ENCODE measurements at regions not wholly inside any gene's neighbourhood (a gene's known extent, or its start where the extent isn't known, plus 50 kb on each side); places are given as distances from the start of the nearest gene placed in this dataset.

DNA sequence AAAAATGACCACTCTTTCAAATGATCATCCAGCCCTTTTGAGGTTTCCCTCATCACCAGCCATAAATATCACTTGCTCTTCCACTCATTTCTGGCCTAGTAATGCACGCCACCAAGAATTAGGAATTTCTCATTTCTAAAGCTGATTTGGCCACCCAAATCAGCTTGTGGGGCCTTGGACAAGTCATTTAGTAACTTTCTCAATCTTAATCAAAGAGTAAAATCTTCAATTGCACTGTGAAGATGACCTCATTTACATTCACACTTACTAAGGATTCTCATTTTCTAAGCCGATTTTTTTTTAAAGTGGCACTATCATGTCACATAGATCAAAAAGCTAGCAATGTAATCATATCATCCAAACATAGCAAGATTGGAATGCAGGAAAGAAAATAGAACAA lies 150.0 kb upstream of the HHIP start:
- FAIRE-seq, result no peak

DNA sequence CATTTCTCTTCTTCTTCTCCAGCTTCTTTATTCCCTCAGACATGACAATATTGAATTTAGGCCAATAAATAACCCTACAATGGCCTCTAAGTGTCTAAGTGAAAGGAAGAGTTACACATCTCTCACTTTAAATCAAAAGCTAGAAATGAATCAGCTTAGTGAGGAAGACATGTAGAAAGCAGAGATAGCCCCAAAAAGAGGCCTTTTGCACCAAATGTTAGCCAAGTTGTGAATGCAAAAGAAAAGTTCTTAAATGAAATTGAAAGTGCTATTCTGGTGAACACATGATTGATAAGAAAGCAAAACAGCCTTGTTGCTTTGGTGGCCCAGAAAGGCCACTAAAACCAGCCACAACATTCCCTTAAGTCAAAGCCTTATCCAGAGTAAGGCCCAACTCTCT lies 146.2 kb upstream of the HHIP start:
- FAIRE-seq, result no peak

- no peak for FAIRE-seq
Measured at GRCh38 chr4:144501231-144501780, 144.7 kb upstream of the HHIP start.

DNA sequence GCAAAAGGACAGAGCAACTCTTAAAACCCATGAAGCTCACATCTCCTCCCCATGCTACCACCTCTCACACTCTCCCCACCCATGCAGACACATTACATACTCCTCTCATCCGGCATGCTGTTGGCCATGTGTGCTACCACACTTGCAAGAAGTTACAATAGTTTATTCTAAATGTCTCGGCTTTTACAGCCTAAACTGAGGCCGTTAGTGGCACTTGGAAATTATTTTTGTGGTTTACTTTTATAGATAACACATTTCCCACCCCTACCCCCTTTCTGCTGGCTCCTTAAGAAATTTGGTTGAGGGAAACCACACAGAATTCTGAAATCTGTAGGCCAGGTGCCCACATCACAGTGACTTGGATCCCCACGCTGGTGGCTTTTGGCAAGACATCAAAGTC lies 141.1 kb upstream of the HHIP start:
- FAIRE-seq, result no peak

GRCh38 chr4:144507311-144508101 lies 138.4 kb upstream of the HHIP start:
- no peak for FAIRE-seq

GRCh38 chr4:144509088-144510015 lies 136.6 kb upstream of the HHIP start:
- no peak for FAIRE-seq

GRCh38 chr4:144514736-144515135 lies 131.2 kb upstream of the HHIP start:
- no peak for FAIRE-seq

GRCh38 chr4:144518181-144518895 lies 127.6 kb upstream of the HHIP start:
- no peak for FAIRE-seq

DNA sequence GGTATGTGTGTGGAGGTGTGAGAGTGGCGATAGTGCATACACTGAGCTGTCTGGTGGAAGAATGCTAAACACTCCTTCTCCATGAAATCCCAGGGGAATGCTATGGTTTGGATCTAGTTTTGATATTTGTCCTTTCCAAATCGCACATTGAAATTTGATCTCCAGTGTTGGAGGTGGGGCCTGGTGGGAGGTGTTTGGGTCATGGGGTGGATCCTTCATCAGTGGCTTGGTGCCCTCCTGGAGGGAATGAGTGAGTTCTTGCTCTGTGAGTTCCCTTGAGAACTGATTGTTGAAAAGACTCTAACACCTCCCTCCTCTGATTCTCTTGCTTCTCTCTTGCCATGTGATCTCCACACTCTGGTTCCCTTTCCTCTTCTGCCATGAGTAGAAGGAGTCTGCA lies 114.1 kb upstream of the HHIP start:
- no peak for FAIRE-seq

DNA sequence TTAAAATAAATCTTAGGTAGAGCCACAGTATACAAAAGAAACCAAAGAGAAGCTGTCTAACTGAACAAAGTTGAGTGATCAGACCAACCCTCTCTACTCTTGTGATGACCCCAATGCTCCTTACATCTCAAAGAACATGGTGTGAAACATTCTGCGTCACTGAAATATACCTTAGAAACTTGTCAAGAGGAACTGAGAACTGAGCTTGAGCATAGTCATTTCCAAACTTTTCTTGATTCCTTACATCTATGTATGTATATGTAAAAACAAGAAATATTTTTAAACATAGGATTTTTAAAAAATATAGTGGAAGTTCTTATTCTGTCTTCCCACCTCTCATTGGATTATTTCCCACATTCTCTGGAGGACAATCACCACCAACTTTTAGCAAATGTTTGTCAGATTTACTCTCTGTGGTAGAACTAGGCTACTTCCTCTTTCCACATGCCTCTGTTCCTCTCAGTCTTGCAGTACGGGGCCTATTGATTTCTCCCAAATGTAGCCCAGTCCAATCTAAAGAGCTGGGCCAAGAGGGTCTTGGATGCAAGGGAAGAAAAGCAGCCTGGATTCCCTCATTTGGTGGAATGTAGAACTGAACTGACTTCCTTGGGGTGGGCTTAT lies 98.2 kb upstream of the HHIP start:
- FAIRE-seq, result no peak

DNA sequence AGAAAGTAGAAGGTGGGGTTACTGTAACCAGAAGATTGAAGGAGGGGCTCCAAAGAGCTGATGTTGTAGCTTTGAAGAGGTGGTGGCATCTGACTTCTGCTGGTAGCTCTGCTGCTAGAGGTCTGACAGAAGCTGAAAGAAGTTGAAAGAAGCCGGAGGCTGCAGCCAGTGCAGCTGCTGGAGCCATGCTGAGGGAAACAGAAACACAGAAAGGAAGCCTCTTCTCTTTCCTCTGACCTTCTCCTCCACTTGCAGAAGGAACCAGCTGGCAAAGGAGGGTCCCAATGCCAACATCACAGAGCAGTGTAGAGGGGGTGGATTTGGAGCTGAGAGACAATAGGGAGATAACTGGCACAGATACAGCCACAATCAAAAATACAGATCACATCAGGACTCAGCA lies 89.3 kb upstream of the HHIP start:
- no peak for FAIRE-seq

DNA sequence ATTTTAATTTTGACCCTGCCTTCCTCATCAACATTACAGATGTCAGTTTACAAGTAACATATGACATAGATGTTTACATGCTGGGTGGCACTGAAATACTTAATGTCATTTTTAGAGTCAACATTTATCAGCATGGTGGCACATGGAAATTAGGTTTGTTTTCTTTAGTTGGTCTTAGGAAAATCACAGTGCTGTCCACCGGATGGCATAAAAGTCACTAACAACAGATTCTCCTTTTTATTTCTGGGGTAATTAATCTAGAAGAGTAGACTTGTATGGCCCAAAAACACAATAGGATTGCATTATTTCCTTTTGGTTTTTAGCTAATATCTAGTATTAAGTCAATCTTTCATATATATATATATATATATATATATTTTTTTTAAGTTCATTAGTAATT lies 88.6 kb upstream of the HHIP start:
- no peak for FAIRE-seq

GRCh38 chr4:144562019-144562705 lies 83.8 kb upstream of the HHIP start:
- FAIRE-seq, result no peak

DNA sequence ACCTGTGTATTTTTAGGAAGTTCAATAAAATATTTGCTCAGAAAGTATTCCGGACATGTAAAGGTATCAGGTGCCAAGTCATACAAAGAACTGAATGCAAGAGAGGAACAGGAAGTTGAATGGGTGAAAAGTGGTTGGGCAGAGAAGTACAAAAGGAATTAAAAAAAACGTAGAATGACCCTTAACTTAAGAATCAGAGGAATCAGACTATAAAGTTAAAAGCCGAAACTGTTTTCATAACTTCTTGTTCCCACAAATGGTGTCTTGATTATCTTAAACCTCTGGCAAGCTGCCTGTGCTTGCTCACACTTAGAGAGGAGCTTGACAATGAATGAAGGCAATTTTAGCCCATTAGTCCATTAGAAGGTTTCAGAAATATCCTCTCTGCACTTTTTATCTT lies 81.6 kb upstream of the HHIP start:
- no peak for FAIRE-seq

DNA sequence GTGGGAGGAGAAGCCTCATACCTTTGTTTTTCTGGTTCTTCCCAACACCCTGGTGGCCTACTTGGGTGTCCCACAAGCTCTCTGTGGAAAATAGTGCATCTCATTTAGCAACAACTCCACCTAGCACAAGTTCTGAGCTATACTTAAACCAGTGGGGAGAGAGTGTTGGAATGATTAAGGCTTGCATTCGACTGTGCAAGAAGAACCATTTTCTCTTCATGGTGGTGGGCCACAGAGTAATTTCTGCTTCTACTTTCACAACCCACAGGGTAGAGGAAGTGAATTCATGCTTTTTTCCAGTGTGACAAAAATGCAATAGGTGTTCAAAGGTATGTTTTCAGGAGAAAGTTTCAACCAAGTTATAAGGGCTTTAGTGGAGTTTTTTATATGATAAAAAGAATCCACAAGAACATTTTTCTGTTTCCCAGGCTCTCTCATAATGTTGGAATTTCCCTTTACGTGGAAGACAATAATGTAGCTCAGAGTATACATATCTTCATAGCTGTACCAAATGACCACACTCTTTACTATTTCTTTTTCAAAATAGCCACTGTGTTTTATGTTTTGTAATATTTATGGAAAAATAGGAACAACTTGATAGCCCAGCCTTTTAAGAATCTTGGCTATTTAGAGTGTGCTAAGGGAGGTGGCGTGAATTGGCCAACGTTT lies 80.3 kb upstream of the HHIP start:
- no peak for FAIRE-seq

- FAIRE-seq, result no peak
Measured at GRCh38 chr4:144572660-144573059, 73.3 kb upstream of the HHIP start.

GRCh38 chr4:144574000-144574399 lies 72.0 kb upstream of the HHIP start:
- FAIRE-seq, result no peak

DNA sequence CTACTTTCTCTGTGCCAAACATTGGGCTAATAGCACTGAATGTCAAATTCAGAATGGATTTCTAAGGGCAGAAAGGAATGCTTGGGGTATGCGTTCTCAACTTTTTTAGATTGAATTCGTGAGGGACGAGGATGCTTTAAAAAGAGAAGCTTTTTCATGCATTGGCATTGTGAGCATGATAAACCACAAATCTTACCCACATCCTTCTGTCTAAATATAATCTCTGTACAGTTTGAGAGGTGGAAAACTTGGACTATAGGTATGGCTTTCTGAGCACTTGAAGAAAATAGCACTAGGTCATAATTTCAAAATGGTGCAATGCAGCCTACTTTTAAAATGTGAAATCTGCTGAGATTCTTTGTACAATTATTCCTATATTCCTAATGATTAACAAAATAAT lies 71.4 kb upstream of the HHIP start:
- no peak for FAIRE-seq

DNA sequence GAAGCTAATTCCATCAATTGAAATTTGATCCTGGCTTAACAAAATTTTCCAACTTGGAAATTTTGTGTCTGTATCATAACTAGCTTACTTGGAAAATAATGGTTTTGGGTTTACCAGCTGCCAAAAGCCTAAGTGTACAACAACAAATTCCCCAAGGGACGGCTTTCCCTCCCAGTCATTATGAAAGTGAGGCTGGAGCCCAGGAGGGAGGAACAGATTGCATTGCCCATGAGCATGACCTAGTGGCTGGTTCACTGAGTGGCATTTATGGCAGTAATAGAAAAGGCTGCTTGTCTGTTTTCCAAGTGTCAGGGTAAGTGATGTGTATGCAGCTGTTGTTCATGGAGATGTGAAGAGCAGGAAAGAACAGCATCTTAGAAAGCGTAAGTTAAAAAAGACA lies 70.8 kb upstream of the HHIP start:
- FAIRE-seq, result no peak

- FAIRE-seq, result no peak
Measured at GRCh38 chr4:144578681-144579080, 67.3 kb upstream of the HHIP start.

DNA sequence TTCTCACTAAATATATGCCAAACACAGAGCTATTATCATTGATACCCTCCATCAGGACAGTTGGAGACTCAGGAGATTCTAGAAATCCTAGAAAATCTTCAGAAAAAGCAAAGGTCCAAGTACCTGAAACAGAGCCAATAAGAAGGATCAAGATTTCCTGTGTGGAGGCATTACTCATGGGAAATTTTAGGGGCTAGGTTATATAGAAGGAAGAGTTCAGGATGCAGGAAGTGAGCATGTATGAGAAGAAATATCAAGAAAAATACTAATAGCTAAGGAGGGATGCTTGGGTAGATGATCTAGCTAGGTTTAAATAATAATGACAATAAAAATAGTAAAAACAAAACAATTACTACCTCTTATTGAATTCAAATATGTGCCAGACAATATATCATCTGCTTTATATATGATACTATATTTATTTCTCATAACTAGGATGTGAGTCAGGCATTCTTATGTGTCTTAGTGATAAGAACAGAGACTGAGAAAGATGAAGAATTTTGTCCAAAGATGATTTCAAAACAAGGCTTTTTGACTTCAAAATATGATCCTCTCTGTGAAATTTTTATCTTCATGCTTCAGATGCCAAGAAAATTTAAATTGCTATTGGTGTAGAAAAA lies 66.4 kb upstream of the HHIP start:
- FAIRE-seq, result no peak
